RWPE1 (cell line): ENCODE measurements at regions not wholly inside any gene's neighbourhood (a gene's known extent, or its start where the extent isn't known, plus 50 kb on each side); places are given as distances from the start of the nearest gene placed in this dataset.

Experiments used
- CTCF ChIA-PET: fragments of 350-600 bp; sonication (Branson Sonifier 250); formaldehyde crosslinking; extraction: SDS; loops from one replicate; lab custom pipeline; 2021; lab: Yijun Ruan, JAX
- POLR2A ChIA-PET: fragments of 400-600 bp; formaldehyde crosslinking; extraction: SDS; loops from one replicate; lab custom pipeline; 2020; ENCODE audit warnings: antibody characterized with exemption; ENCODE audit not compliant: low non-redundant PET; lab: Yijun Ruan, JAX
- DNase-seq: peaks from one replicate; pipeline ENCODE4 v3.0.0; 2012; ENCODE audit warnings: low spot score
- H3K27ac ChIP-seq: fragments of 450-650 bp; 2 replicates; pipeline ENCODE4 v1.5.1; 2017
- CTCF ChIP-seq: fragments of 450-650 bp; conservative IDR thresholded peaks from 2 replicates; pipeline ENCODE4 v1.5.1; 2017; ENCODE audit warnings: low read depth, mild to moderate bottlenecking

- ChIA-PET POLR2A (no interaction called here), CTCF (no interaction called here)
- TF ChIP-seq CTCF = no peak
- H3K27ac ChIP-seq = no peak overlapping the region
- no peak for DNase-seq
These were observed 51.3 kb upstream of the ADORA2B start for GRCh38 chr17:15893658-15894024.

DNA sequence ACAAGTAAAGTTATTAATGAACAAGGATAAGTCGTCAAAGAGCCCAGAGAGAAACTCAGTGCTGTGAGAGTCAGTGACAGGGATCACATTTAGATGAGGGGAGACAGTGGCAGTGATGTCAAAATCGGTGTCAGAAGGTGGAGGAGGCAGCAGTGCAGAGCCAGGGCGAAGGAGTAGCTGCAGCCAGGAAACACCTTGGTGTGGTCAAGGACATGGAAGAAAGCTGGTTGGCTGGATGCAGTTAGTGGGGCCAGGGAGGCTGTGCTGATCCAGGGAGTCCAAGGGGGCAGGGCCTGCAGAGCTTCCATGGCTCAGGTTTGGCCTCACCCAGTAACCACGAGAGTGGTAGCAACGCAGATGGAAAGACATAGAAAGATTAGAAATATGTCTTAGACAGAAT lies 50.7 kb upstream of the ADORA2B start:
- DNase-seq = no peak
- TF ChIP-seq CTCF = no peak
- ChIA-PET CTCF (interaction anchor here (0.6 kb wide), 1 partner anchor 103 kb away, joined by 4 read pairs; no protein-coding TSS in a partner anchor), POLR2A (no interaction called here)
- H3K27ac ChIP-seq = no peak overlapping the region

GRCh38 chr17:15894913-15895658 lies 49.8 kb upstream of the ADORA2B start:
- no peak for DNase-seq
- no peak for TF ChIP-seq CTCF
- ChIA-PET CTCF (interaction anchor here (0.6 kb wide), 1 partner anchor 103 kb away, joined by 4 read pairs; no protein-coding TSS in a partner anchor), POLR2A (no interaction called here)
- no peak overlapping the region for H3K27ac ChIP-seq
